Mesodermal cell (in vitro differentiated cells): ENCODE measurements at regions not wholly inside any gene's neighbourhood (a gene's known extent, or its start where the extent isn't known, plus 50 kb on each side); places are given as distances from the start of the nearest gene placed in this dataset.

ENCODE experiments used
- H3K27ac ChIP-seq: 2 replicates; pipeline ENCODE4 v1.7.0; 2013; ENCODE audit warnings: mild to moderate bottlenecking, low read depth, low read length, moderate library complexity; ENCODE audit not compliant: severe bottlenecking
- H3K36me3 ChIP-seq: 2 replicates; pipeline ENCODE4 v1.7.1; 2013; ENCODE audit warnings: mild to moderate bottlenecking, low read length, moderate library complexity; ENCODE audit not compliant: control insufficient read depth, insufficient read depth
- H3K4me1 ChIP-seq: one replicate; pipeline ENCODE4 v1.7.1; 2013; ENCODE audit warnings: mild to moderate bottlenecking, low read length; ENCODE audit not compliant: insufficient read depth, control insufficient read depth, poor library complexity, severe bottlenecking
- H3K4me3 ChIP-seq: 2 replicates; pipeline ENCODE4 v1.7.0; 2013; ENCODE audit warnings: low read length, control low read depth, mild to moderate bottlenecking; ENCODE audit not compliant: insufficient read depth, poor library complexity, severe bottlenecking; ENCODE audit errors: extremely low read depth
- H3K9me3 ChIP-seq: 2 replicates; pipeline ENCODE4 v1.7.1; 2013; ENCODE audit warnings: mild to moderate bottlenecking, low read length, moderate library complexity; ENCODE audit not compliant: control insufficient read depth
- WGBS, 2 experiments: methylation state at CpG; one replicate each; pipeline ENCODE4 v1.1.5; 2013; ENCODE audit warnings: missing lambda C conversion rate in 2 of 2; ENCODE audit not compliant: insufficient coverage in 2 of 2; 5-methylcytosine and 5-hydroxymethylcytosine counted together

- Histone ChIP-seq H3K9me3 (no peaks in the 10 kb centered on the region), H3K4me3 (no peak overlapping the region), H3K36me3 (no peaks in the 10 kb centered on the region), H3K4me1 (no peaks in the 10 kb centered on the region), H3K27ac (no peak overlapping the region)
- 93 to 97% methylated on average over 3 to 4 of the region's 6 CpGs for WGBS, 2 experiments
These were observed 151.5 kb upstream of the COPS8 start for GRCh38 chr2:236934166-236934565.

- Histone ChIP-seq H3K4me3 (no peak overlapping the region), H3K27ac (no peak overlapping the region), H3K36me3 (no peaks in the 10 kb centered on the region), H3K4me1 (no peaks in the 10 kb centered on the region), H3K9me3 (no peaks in the 10 kb centered on the region)
- no CpG with 5 or more reads among the region's 3 CpGs for WGBS, 2 experiments
These were observed 151.0 kb upstream of the COPS8 start for GRCh38 chr2:236934656-236935055.

- WGBS, 2 experiments: 80 to 94% methylated on average over 1 to 4 of the region's 5 CpGs
- no peaks in the 10 kb centered on the region for H3K9me3 ChIP-seq
- H3K27ac ChIP-seq: no peak overlapping the region
- no peak overlapping the region for H3K4me3 ChIP-seq
- H3K36me3 ChIP-seq: no peaks in the 10 kb centered on the region
- no peaks in the 10 kb centered on the region for H3K4me1 ChIP-seq
These were observed 150.6 kb upstream of the COPS8 start for GRCh38 chr2:236935083-236935482.

GRCh38 chr2:236935631-236936445 lies 149.9 kb upstream of the COPS8 start:
- H3K4me3 ChIP-seq: no peak overlapping the region
- no peak overlapping the region for H3K27ac ChIP-seq
- H3K4me1 ChIP-seq: no peaks in the 10 kb centered on the region
- 96% methylated on average over 7 to 10 of the region's 10 CpGs for WGBS, 2 experiments
- H3K9me3 ChIP-seq: no peaks in the 10 kb centered on the region
- H3K36me3 ChIP-seq: no peaks in the 10 kb centered on the region

GRCh38 chr2:236936446-236936940 lies 149.2 kb upstream of the COPS8 start:
- Histone ChIP-seq H3K4me3 (no peak overlapping the region), H3K4me1 (peaks cover 4% of the 10 kb centered on the region), H3K27ac (no peak overlapping the region), H3K36me3 (no peaks in the 10 kb centered on the region), H3K9me3 (no peaks in the 10 kb centered on the region)
- WGBS, 2 experiments: 79 to 92% methylated on average over 3 to 5 of the region's 7 CpGs

- H3K4me3 ChIP-seq: no peak overlapping the region
- H3K9me3 ChIP-seq: no peaks in the 10 kb centered on the region
- WGBS, 2 experiments: 88 to 90% methylated on average over 2 to 3 of the region's 3 CpGs
- H3K27ac ChIP-seq: no peak overlapping the region
- H3K4me1 ChIP-seq: peaks cover 4% of the 10 kb centered on the region
- no peaks in the 10 kb centered on the region for H3K36me3 ChIP-seq
These were observed 147.6 kb upstream of the COPS8 start for GRCh38 chr2:236938126-236938525.

- Histone ChIP-seq H3K36me3 (no peaks in the 10 kb centered on the region), H3K9me3 (no peaks in the 10 kb centered on the region), H3K27ac (no peak overlapping the region), H3K4me1 (peaks cover 4% of the 10 kb centered on the region), H3K4me3 (no peak overlapping the region)
- 86 to 100% methylated on average over 2 of the region's 2 CpGs for WGBS, 2 experiments
These were observed 146.4 kb upstream of the COPS8 start for GRCh38 chr2:236939271-236939670.

GRCh38 chr2:236939721-236940231 lies 145.9 kb upstream of the COPS8 start:
- WGBS, 2 experiments: 88 to 92% methylated on average over 8 to 9 of the region's 11 CpGs
- H3K36me3 ChIP-seq: no peaks in the 10 kb centered on the region
- no peaks in the 10 kb centered on the region for H3K9me3 ChIP-seq
- no peak overlapping the region for H3K4me3 ChIP-seq
- H3K4me1 ChIP-seq: peaks cover 4% of the 10 kb centered on the region
- H3K27ac ChIP-seq: no peak overlapping the region

GRCh38 chr2:236940497-236940896 lies 145.2 kb upstream of the COPS8 start:
- H3K27ac ChIP-seq: no peak overlapping the region
- no CpG with 5 or more reads among the region's 1 CpG for WGBS, 2 experiments
- H3K4me1 ChIP-seq: peaks cover 4% of the 10 kb centered on the region

GRCh38 chr2:236940916-236941520 lies 144.7 kb upstream of the COPS8 start:
- H3K27ac ChIP-seq: no peak overlapping the region
- no peaks in the 10 kb centered on the region for H3K9me3 ChIP-seq
- H3K36me3 ChIP-seq: no peaks in the 10 kb centered on the region
- 70 to 89% methylated on average over 4 to 6 of the region's 7 CpGs for WGBS, 2 experiments
- no peak overlapping the region for H3K4me3 ChIP-seq
- H3K4me1 ChIP-seq: peaks cover 4% of the 10 kb centered on the region

More at GRCh38 chr2:236940497-236940896, 145.2 kb upstream of the COPS8 start:
- H3K36me3 ChIP-seq: no peaks in the 10 kb centered on the region
- no peak overlapping the region for H3K4me3 ChIP-seq
- H3K9me3 ChIP-seq: no peaks in the 10 kb centered on the region

- no peak overlapping the region for H3K4me3 ChIP-seq
- 94 to 98% methylated on average over 2 to 3 of the region's 4 CpGs for WGBS, 2 experiments
- no peak overlapping the region for H3K27ac ChIP-seq
These were observed 144.1 kb upstream of the COPS8 start for GRCh38 chr2:236941551-236941950.

More at GRCh38 chr2:236941551-236941950, 144.1 kb upstream of the COPS8 start:
- peaks cover 4% of the 10 kb centered on the region for H3K4me1 ChIP-seq
- no peaks in the 10 kb centered on the region for H3K9me3 ChIP-seq
- no peaks in the 10 kb centered on the region for H3K36me3 ChIP-seq
